ENCODE measurements at regions not wholly inside any gene's neighbourhood (a gene's known extent, or its start where the extent isn't known, plus 50 kb on each side); places are given as distances from the start of the nearest gene placed in this dataset.

DNA sequence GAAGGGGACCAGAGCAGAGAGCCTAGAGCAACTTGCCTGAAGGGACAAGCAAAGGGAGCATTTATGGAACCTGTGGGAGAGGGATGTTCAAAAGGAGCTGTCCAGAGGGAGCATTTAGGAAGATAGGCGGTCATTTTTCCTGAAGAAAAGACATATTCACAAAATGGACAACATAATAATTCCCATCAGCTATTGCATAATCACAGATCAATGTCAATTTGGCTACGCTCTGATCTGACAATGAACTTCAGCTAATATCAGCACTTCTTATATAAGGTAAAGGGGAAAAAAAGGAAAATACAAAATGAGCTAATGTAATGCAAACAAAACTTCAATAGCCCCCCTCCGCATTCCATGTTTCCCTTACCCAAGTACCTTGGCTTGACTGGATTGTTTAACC, 291.1 kb upstream of the CDH7 start:
- Histone ChIP-seq H3K36me3 (ENCODE audit: control insufficient read depth, insufficient read depth, low read length) (no peaks in the 10 kb centered on the region), H2AFZ (no peak overlapping the region), H3K9me3 (ENCODE audit: control insufficient read depth, low read length) (no peaks in the 10 kb centered on the region), H3K27ac (no peak overlapping the region), H3K9ac (no peak overlapping the region), H3K79me2 (no peaks in the 10 kb centered on the region), H3K4me3 (ENCODE audit: low read depth, low read length) (no peak overlapping the region), H3K27me3 (ENCODE audit: control insufficient read depth, insufficient read depth, low read length) (no peaks in the 10 kb centered on the region), H3K4me1 (no peaks in the 10 kb centered on the region), H3K4me2 (ENCODE audit: low read length) (no peak overlapping the region)
- no peak for TF ChIP-seq CTCF (IDR thresholded peaks at IDR 0.05)

DNA sequence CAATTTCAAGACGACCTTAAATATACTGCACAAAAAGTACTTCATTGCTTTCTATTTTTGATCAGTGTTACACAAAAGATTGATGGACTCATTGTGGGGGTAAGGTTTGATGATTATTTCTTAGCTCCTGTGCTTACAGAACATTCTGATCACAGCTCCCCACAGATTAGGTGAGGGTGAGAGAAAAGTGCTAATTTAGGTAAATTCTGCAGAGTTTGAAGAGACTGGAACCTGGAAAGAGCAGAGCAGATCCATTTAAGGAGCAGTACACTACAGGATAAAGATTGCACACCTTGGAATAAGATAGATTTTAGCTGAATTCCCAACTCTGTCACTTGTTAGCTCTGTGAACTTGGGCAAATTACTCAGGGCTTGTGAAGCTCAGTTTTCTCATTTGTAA, 291.9 kb upstream of the CDH7 start:
- no peak for TF ChIP-seq CTCF (IDR thresholded peaks at IDR 0.05)
- Histone ChIP-seq H3K79me2 (no peaks in the 10 kb centered on the region), H3K36me3 (ENCODE audit: control insufficient read depth, insufficient read depth, low read length) (no peaks in the 10 kb centered on the region), H3K27me3 (ENCODE audit: control insufficient read depth, insufficient read depth, low read length) (no peaks in the 10 kb centered on the region), H3K4me1 (no peaks in the 10 kb centered on the region), H2AFZ (no peak overlapping the region), H3K4me2 (ENCODE audit: low read length) (no peak overlapping the region), H3K9ac (no peak overlapping the region), H3K27ac (no peak overlapping the region), H3K4me3 (ENCODE audit: low read depth, low read length) (no peak overlapping the region), H3K9me3 (ENCODE audit: control insufficient read depth, low read length) (no peaks in the 10 kb centered on the region)

- Histone ChIP-seq H3K4me3 (ENCODE audit: low read depth, low read length) (no peak overlapping the region), H3K27me3 (ENCODE audit: control insufficient read depth, insufficient read depth, low read length) (no peaks in the 10 kb centered on the region), H2AFZ (no peak overlapping the region), H3K9me3 (ENCODE audit: control insufficient read depth, low read length) (no peaks in the 10 kb centered on the region), H3K79me2 (no peaks in the 10 kb centered on the region), H3K36me3 (ENCODE audit: control insufficient read depth, insufficient read depth, low read length) (no peaks in the 10 kb centered on the region), H3K27ac (no peak overlapping the region), H3K9ac (no peak overlapping the region), H3K4me2 (ENCODE audit: low read length) (no peak overlapping the region), H3K4me1 (no peaks in the 10 kb centered on the region)
- no peak for TF ChIP-seq CTCF (IDR thresholded peaks at IDR 0.05)
Measured at GRCh38 chr18:65439188-65439587, 311.6 kb upstream of the CDH7 start.

DNA sequence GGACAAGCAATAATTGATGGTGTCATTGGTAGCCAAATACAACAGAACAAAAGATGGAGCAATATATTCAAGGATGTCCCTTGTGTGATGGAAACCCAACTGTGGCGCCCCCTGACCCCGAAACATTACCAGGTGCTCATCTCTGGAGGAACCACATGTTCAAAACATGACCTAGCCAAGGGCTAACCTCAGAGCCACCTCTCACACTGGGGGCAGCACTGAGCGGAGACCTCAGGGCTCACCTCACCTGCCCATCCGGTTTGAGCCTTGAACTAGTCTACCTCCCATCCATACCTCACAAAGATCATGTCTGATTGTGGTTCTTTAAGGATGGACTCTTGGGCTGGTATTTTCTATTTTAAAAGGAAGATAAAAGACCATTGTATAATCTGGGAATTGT, 314.4 kb upstream of the CDH7 start:
- no peak overlapping the region for H3K4me2 ChIP-seq (ENCODE audit: low read length)
- no peak for TF ChIP-seq CTCF (IDR thresholded peaks at IDR 0.05)
- no peak overlapping the region for H3K27ac ChIP-seq
- no peaks in the 10 kb centered on the region for H3K4me1 ChIP-seq
- H3K9ac ChIP-seq, result no peak overlapping the region
- no peaks in the 10 kb centered on the region for H3K79me2 ChIP-seq
- H3K27me3 ChIP-seq (ENCODE audit: control insufficient read depth, insufficient read depth, low read length), result no peaks in the 10 kb centered on the region
- H2AFZ ChIP-seq, result no peak overlapping the region
- H3K9me3 ChIP-seq (ENCODE audit: control insufficient read depth, low read length), result no peaks in the 10 kb centered on the region
- no peaks in the 10 kb centered on the region for H3K36me3 ChIP-seq (ENCODE audit: control insufficient read depth, insufficient read depth, low read length)
- no peak overlapping the region for H3K4me3 ChIP-seq (ENCODE audit: low read depth, low read length)

- H3K36me3 ChIP-seq (ENCODE audit: control insufficient read depth, insufficient read depth, low read length), result no peaks in the 10 kb centered on the region
- H3K9ac ChIP-seq, result no peak overlapping the region
- no peak overlapping the region for H3K4me2 ChIP-seq (ENCODE audit: low read length)
- no peaks in the 10 kb centered on the region for H3K27me3 ChIP-seq (ENCODE audit: control insufficient read depth, insufficient read depth, low read length)
- no peak for TF ChIP-seq CTCF (IDR thresholded peaks at IDR 0.05)
- no peaks in the 10 kb centered on the region for H3K79me2 ChIP-seq
- no peak overlapping the region for H3K4me3 ChIP-seq (ENCODE audit: low read depth, low read length)
- H3K4me1 ChIP-seq, result no peaks in the 10 kb centered on the region
- H3K27ac ChIP-seq, result no peak overlapping the region
- no peaks in the 10 kb centered on the region for H3K9me3 ChIP-seq (ENCODE audit: control insufficient read depth, low read length)
- no peak overlapping the region for H2AFZ ChIP-seq
Measured at GRCh38 chr18:65435534-65435933, 315.3 kb upstream of the CDH7 start.
